ENCODE measurements at regions not wholly inside any gene's neighbourhood (a gene's known extent, or its start where the extent isn't known, plus 50 kb on each side); places are given as distances from the start of the nearest gene placed in this dataset.
"Not testable (repeated sequence)": the region's sequence is repeated elsewhere in the genome, so short reads cannot be mapped to it uniquely, and the experiment has no call there.

DNA sequence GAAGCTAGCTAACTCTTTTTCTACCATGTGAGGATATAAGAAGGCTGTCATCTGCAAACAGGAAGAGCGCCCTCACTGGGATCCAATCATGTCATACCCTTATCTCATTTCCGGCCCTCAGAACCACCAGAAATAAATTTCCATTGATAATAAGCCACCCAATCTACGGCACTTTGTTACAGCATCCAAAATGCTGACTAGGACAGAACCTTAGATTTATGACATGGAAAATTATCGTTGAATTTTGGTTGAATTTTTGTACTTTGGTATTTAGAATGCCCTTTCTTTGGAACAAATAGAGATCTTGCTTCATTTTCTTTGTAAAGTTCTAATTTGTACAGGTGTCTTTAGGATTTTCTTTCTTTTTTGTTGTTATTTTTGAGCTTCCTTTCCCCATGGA, 53.3 kb upstream of the CYLC2 start:
- Mint-ChIP-seq H3K9me3 (peaks cover 8% of the 10 kb centered on the region), H3K27me3 (no peaks in the 10 kb centered on the region), H3K4me3 (no peak overlapping the region), H3K4me1 (no peaks in the 10 kb centered on the region), H3K36me3 (no peaks in the 10 kb centered on the region), H3K27ac (no peak overlapping the region)
- DNase-seq = no peak
- CTCF ChIA-PET = no interaction called here

DNA sequence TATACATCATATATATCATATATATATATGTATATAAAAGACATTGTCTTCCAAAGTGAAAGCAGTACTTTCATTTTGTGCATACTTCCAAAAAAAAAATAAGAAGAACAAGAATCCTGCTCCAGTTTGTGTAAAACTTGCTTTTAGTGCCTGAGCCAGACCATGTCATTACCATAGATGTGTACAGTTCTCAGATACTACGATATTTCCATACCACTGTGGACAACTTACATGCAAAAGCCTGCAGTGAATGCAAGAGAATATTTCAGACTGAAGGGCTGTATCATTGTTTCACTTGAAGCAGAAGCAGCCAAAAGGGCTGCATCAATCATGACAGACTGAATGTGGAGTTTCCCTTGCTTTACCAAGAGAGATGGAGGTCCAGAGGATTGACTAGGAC, 72.6 kb upstream of the CYLC2 start:
- Mint-ChIP-seq H3K36me3 (no peaks in the 10 kb centered on the region), H3K27me3 (no peaks in the 10 kb centered on the region), H3K27ac (no peak overlapping the region), H3K4me3 (no peak overlapping the region), H3K4me1 (no peaks in the 10 kb centered on the region), H3K9me3 (peaks cover 3% of the 10 kb centered on the region)
- CTCF ChIA-PET = no interaction called here
- DNase-seq = no peak

DNA sequence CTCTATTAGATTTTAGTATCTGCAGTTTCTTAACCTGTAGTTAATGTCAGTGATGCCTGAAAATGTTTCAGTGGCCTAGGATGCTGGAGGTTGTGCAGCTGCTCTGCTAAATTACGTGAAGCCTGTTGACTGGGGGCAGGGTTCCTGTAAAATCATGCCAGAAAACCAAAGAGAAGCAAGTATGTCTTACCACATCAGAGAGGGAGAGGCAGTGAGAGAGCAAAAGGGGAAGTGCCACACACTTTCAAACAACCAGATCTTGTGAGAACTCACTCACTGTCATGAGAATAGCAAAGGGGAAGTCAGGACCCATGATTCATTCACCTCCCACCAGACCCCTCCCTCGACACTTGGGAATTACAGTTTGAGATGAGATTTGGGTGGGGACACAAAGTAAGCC, 83.9 kb upstream of the CYLC2 start:
- no peak for DNase-seq
- no peaks in the 10 kb centered on the region for H3K36me3 Mint-ChIP-seq
- CTCF ChIA-PET = no interaction called here
- H3K27ac Mint-ChIP-seq = no peak overlapping the region
- H3K27me3 Mint-ChIP-seq = no peaks in the 10 kb centered on the region
- no peak overlapping the region for H3K4me3 Mint-ChIP-seq
- H3K9me3 Mint-ChIP-seq = no peaks in the 10 kb centered on the region
- no peaks in the 10 kb centered on the region for H3K4me1 Mint-ChIP-seq

DNA sequence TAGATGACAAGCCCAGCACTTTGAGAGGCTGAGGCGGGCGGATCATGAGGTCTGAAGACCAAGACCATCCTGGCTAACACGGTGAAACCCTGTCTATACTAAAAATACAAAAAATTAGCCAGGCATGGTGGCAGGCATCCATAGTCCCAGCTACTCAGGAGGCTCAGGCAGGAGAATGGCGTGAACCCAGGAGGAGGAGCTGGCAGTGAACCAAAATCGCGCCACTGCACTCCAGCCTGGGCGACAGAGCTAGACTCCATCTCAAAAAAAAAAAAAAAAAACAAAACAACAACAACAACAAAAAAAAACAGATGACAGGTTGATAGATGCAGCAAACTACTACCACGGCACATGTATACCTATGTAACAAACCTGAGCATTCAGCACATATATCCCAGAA, 89.3 kb upstream of the CYLC2 start:
- DNase-seq, H3K27ac Mint-ChIP-seq, H3K4me1 Mint-ChIP-seq, H3K36me3 Mint-ChIP-seq, H3K4me3 Mint-ChIP-seq, CTCF ChIA-PET, H3K27me3 Mint-ChIP-seq: not testable (repeated sequence)
- H3K9me3 Mint-ChIP-seq = peaks cover 30% of the 10 kb centered on the region

DNA sequence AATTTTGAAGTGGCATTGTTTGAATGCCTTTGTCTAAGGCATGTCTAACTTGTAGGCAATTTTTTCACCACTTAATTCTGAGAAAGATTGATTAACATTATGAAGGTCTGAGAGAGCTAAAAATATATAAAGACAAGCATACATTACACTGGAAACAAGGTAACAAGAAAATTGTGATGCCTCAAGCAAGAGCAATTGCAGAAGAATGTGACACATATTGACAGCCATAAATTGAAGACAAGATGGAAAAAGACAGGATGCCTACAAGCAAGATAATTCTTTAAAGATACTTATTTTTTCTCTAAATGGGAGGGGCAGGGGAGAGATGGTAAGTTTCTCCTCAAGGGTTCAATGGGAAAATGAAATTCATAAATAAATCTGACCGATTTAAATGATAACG, 103.1 kb upstream of the CYLC2 start:
- no peaks in the 10 kb centered on the region for H3K27me3 Mint-ChIP-seq
- no peaks in the 10 kb centered on the region for H3K4me1 Mint-ChIP-seq
- no peaks in the 10 kb centered on the region for H3K36me3 Mint-ChIP-seq
- peaks cover 4% of the 10 kb centered on the region for H3K9me3 Mint-ChIP-seq
- CTCF ChIA-PET = no interaction called here
- H3K27ac Mint-ChIP-seq = no peak overlapping the region
- DNase-seq = no peak
- no peak overlapping the region for H3K4me3 Mint-ChIP-seq

DNA sequence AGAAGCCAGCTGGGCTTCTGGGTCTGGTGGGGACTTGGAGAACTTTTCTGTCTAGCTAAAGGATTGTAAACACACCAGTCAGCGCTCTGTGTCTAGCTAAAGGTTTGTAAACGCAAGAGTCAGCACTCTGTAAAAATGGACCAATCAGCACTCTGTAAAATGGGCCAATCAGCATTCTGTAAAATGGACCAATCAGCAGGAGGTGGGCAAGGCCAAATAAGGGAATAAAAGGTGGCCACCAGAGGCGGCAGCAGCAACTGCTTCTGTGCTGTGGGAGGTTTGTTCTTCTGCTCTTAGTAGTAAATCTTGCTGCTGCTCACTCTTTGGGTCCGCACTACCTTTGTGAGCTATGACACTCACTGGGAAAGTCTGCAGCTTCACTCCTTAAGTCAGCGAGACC, 106.4 kb upstream of the CYLC2 start:
- H3K36me3 Mint-ChIP-seq, H3K27me3 Mint-ChIP-seq, DNase-seq, H3K9me3 Mint-ChIP-seq, H3K27ac Mint-ChIP-seq, H3K4me1 Mint-ChIP-seq, H3K4me3 Mint-ChIP-seq, CTCF ChIA-PET: not testable (repeated sequence)

DNA sequence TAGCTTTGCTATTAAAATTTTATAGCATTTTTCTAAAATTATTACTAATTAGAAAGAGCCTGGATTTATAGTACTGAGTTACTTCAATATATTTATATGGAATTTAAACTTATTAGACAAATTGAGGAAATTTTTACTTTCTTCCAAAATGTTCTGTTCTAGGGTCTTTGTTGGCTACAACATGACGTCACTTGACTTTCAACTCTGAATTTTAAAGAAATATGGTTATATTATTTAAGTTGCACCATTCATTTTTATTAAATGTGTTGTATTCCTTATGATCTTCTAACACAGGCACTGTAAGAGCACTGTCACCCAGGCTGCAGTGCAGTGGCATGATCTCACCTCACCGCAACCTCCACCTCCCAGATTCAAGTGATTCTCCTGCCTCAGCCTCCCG, 119.4 kb upstream of the CYLC2 start:
- no peak for DNase-seq
- no peaks in the 10 kb centered on the region for H3K36me3 Mint-ChIP-seq
- H3K27ac Mint-ChIP-seq = no peak overlapping the region
- CTCF ChIA-PET = no interaction called here
- peaks cover 3% of the 10 kb centered on the region for H3K9me3 Mint-ChIP-seq
- no peaks in the 10 kb centered on the region for H3K4me1 Mint-ChIP-seq
- H3K4me3 Mint-ChIP-seq = no peak overlapping the region
- no peaks in the 10 kb centered on the region for H3K27me3 Mint-ChIP-seq

DNA sequence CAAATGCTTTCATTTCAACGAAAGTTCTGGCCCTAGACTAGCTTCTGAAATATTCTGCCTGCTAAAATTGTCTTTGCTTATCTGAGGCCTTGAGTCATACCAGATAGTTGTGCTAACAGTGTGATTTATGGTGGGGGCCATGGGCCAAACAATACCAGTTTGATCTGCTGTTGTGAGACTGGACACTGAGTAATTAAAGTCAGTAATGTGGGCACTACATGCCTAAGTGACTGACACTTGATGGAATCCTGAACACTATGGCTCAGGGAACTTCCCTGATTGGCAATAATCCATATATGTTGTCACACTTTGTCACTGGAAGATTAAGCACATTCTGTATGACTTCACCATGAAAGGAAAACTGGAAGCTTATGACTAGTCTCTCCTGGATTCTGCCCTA, 127.6 kb upstream of the CYLC2 start:
- Mint-ChIP-seq H3K36me3 (no peaks in the 10 kb centered on the region), H3K4me1 (no peaks in the 10 kb centered on the region), H3K9me3 (peaks cover 1% of the 10 kb centered on the region), H3K27me3 (no peaks in the 10 kb centered on the region), H3K27ac (no peak overlapping the region), H3K4me3 (no peak overlapping the region)
- DNase-seq = no peak
- CTCF ChIA-PET = no interaction called here

DNA sequence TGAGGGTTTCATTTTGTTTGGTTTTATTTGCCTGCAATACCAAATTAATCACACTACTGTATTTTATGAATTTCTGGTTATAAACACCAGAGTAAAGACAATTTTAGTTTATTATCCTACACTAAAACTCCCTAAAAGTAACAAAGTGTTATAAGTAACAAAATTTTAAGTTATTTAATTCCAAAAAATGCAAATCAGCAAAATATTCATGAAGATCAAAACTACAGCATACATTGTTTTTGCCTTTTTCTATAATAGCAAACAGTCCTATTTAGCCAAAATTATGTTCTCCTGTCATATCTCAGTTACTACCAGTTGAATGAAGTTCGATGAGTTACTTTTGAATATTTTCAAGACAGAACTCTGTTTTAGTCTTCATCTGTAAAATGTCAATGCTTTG, 132.7 kb upstream of the CYLC2 start:
- Mint-ChIP-seq H3K27ac (no peak overlapping the region), H3K4me3 (no peak overlapping the region), H3K27me3 (no peaks in the 10 kb centered on the region), H3K4me1 (no peaks in the 10 kb centered on the region), H3K36me3 (no peaks in the 10 kb centered on the region), H3K9me3 (no peaks in the 10 kb centered on the region)
- CTCF ChIA-PET = no interaction called here
- DNase-seq = no peak

DNA sequence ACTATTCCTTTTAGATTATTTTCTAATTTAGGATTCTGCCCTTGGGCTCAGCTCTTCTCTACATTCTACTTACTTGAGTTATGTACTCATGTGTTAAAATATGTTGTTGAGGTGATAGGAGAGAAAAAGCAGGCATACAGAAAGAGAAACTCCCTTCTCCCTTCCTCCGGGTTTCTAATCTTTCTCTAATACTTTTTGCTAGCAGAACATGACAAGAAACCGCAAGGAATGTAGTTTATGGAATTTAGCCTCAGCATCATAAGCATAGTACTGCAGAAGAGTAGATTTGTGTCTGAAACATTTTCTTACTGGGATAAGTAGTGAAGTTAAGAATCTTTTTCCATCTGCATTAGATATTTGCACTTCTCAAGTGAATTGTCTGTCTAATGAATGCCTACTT, 139.5 kb upstream of the CYLC2 start:
- Mint-ChIP-seq H3K4me1 (no peaks in the 10 kb centered on the region), H3K27me3 (no peaks in the 10 kb centered on the region), H3K27ac (no peak overlapping the region), H3K36me3 (no peaks in the 10 kb centered on the region), H3K4me3 (no peak overlapping the region), H3K9me3 (peaks cover 2% of the 10 kb centered on the region)
- CTCF ChIA-PET = no interaction called here
- DNase-seq = no peak

DNA sequence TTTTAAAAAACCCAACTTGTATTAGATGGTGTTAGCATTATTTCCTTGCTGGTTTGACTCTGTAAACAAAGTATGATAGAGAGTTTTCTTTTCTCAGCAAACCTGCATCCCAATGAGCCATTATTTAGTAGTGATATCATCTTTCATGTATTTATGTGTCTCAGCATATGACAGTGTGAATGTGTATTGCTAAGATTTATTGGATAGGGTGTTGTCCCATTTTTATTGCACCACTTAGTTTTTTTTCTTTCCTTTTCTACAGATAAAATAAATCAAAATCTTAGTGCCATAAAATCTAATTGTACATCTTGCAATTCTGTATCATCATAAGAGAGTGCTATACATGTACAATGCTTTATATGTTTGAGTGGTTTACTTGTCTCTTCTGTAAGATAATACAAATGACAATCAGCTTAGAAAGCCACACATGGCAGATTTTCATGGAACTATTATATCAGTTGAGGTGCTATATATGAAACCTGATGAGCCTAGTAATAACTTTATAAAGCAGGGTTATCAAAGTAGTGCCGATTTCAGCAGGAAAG, 149.2 kb upstream of the CYLC2 start:
- Mint-ChIP-seq H3K9me3 (peaks cover 8% of the 10 kb centered on the region), H3K4me3 (no peak overlapping the region), H3K27ac (no peak overlapping the region), H3K4me1 (no peaks in the 10 kb centered on the region), H3K27me3 (no peaks in the 10 kb centered on the region), H3K36me3 (no peaks in the 10 kb centered on the region)
- CTCF ChIA-PET = no interaction called here
- no peak for DNase-seq

DNA sequence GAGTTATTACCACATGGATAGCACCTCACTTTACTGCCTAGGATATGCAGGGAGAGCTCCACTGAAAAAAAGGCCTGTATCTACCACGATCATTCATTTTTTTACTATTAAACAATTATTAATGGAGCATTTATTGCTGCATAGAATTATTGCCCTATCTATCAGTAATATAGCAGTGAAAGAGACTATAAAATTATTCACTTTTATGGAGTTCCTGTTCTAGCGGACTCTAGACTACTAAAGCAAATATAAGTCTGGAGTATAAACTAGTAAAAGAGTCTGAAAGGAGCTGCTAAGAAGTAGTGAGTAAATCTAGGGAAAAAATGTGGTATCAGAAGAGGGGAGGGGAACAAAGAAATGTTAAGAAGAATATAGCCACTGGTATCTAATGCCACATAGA, 150.4 kb upstream of the CYLC2 start:
- H3K27me3 Mint-ChIP-seq = no peaks in the 10 kb centered on the region
- H3K9me3 Mint-ChIP-seq = peaks cover 8% of the 10 kb centered on the region
- CTCF ChIA-PET = no interaction called here
- DNase-seq = no peak
- no peaks in the 10 kb centered on the region for H3K36me3 Mint-ChIP-seq
- H3K4me3 Mint-ChIP-seq = no peak overlapping the region
- H3K4me1 Mint-ChIP-seq = no peaks in the 10 kb centered on the region
- no peak overlapping the region for H3K27ac Mint-ChIP-seq

DNA sequence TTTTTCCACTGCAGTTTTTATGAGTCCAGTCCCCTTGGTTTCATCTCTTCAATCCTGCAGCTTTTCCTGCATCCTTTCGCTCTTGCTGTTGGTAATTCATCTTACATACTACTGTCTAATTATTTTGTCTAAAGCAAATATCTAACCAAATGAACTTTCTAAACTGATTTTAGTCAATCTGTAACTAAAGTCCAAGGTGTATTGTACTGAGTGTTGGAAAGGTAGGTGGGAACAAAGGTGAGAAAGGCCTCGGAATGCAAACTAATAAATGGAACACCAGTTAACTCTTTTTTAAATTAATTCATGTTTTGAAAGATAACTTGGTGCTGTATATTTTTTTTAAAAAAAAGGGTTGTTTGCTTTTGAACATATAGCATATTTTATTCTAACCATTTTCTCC, 152.7 kb upstream of the CYLC2 start:
- H3K36me3 Mint-ChIP-seq = no peaks in the 10 kb centered on the region
- no peak overlapping the region for H3K27ac Mint-ChIP-seq
- no peaks in the 10 kb centered on the region for H3K27me3 Mint-ChIP-seq
- H3K4me3 Mint-ChIP-seq = no peak overlapping the region
- no peaks in the 10 kb centered on the region for H3K4me1 Mint-ChIP-seq
- CTCF ChIA-PET = no interaction called here
- no peak for DNase-seq
- H3K9me3 Mint-ChIP-seq = peaks cover 6% of the 10 kb centered on the region

DNA sequence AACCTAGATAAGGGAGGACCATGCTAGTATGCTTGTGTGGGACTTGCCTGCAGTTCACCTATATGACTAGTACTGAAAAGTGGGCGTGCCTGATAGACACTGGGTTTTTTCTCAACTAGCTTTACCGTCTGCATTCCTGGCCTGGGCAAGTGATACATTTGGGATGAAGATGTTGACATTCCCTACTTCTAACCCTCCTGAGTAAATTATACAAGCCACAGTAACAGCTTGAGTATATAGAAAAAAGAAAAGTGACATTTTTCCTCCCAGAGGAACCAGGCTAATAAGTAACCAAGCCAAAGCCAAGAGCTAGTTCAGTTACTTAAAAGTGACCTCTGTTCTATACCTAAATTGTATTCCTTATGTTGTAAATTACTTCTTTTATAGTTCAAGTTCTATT, 153.8 kb upstream of the CYLC2 start:
- CTCF ChIA-PET = no interaction called here
- H3K27me3 Mint-ChIP-seq = no peaks in the 10 kb centered on the region
- H3K4me3 Mint-ChIP-seq = no peak overlapping the region
- peaks cover 4% of the 10 kb centered on the region for H3K9me3 Mint-ChIP-seq
- H3K27ac Mint-ChIP-seq = no peak overlapping the region
- H3K4me1 Mint-ChIP-seq = no peaks in the 10 kb centered on the region
- DNase-seq = no peak
- no peaks in the 10 kb centered on the region for H3K36me3 Mint-ChIP-seq

DNA sequence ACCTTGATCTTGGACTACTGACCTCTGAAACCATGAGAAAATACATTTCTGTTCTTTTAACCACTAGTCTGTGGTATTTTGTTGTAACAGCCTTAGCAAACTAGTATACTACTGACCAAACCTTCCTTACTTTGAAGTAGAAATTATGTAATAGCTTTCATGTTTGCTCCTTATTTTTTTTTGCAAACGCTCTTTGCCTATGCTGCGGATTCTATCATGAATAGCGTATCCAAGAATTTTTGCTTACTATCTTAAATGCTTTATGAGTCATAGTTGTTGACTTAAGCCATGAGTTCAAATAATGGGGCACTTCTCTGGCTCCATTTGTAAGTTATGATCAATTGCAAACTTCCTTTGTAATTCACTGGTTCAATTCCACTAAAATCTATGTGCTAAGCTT, 154.8 kb upstream of the CYLC2 start:
- no peaks in the 10 kb centered on the region for H3K36me3 Mint-ChIP-seq
- no peak overlapping the region for H3K4me3 Mint-ChIP-seq
- no peak overlapping the region for H3K27ac Mint-ChIP-seq
- CTCF ChIA-PET = no interaction called here
- H3K4me1 Mint-ChIP-seq = no peaks in the 10 kb centered on the region
- H3K27me3 Mint-ChIP-seq = no peaks in the 10 kb centered on the region
- DNase-seq = no peak
- peaks cover 4% of the 10 kb centered on the region for H3K9me3 Mint-ChIP-seq

DNA sequence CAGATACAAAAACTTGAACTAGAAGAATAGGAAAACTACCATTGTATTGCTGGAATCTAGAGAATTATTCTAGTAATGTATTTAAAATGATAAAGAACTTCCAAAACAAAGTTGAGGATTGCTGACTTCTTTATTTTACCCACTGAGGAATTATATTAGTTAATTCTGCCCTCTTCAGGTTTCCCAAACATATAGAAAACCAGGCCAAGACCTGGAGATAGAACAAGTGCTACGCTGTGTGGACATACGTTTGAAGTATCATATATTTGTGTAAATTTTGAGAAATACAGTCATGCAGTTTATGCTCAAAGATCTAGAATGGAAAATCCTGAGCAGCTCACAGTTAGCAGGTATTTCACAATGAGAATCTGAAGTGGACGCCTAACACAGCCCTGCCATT, 162.3 kb upstream of the CYLC2 start:
- Mint-ChIP-seq H3K4me1 (no peaks in the 10 kb centered on the region), H3K27ac (no peak overlapping the region), H3K9me3 (peaks cover 4% of the 10 kb centered on the region), H3K36me3 (no peaks in the 10 kb centered on the region), H3K27me3 (no peaks in the 10 kb centered on the region), H3K4me3 (no peak overlapping the region)
- DNase-seq = no peak
- CTCF ChIA-PET = no interaction called here
